Heart left ventricle (tissue), 16 donors: ENCODE measurements at regions not wholly inside any gene's neighbourhood (a gene's known extent, or its start where the extent isn't known, plus 50 kb on each side); places are given as distances from the start of the nearest gene placed in this dataset.

Experiments used
- ATAC-seq, 4 donors: fragments of 200-7000 bp; cut with Tn5 transposase; one replicate each; pipeline ENCODE4 v1.9.1; 2020 to 2022; ENCODE audit warnings: moderate library complexity in 4 of 4, mild to moderate bottlenecking in 3 of 4, moderate number of reproducible peaks in 1 of 4
- DNase-seq, 5 donors: peaks; one replicate each; pipeline ENCODE4 v3.0.0-alpha.2; 2020
- H3K27ac ChIP-seq, 12 donors: fragments of 200-600 bp; sonication (generic) in 4 of 12; one replicate each; pipeline versions ENCODE4 v1.5.0 to v1.8.0; 2016 to 2022; ENCODE audit warnings: mild to moderate bottlenecking in 2 of 12
- H3K27me3 ChIP-seq, 9 donors: fragments of 200-600 bp; sonication (generic) in 2 of 9; one replicate each; pipeline versions ENCODE4 v1.5.1 to v1.8.0; 2016 to 2022; ENCODE audit warnings: mild to moderate bottlenecking in 3 of 9
- H3K36me3 ChIP-seq, 9 donors: fragments of 200-600 bp; sonication (generic) in 2 of 9; one replicate each; pipeline versions ENCODE4 v1.5.0 to v1.8.0; 2018 to 2022; ENCODE audit warnings: mild to moderate bottlenecking in 2 of 9
- H3K4me1 ChIP-seq, 12 donors: fragments of 200-600 bp; sonication (generic) in 4 of 12; one replicate each; pipeline versions ENCODE4 v1.5.0 to v1.8.0; 2016 to 2022; ENCODE audit warnings: mild to moderate bottlenecking in 3 of 12
- H3K4me3 ChIP-seq, 12 donors: fragments of 200-600 bp; sonication (generic) in 4 of 12; one replicate each; pipeline versions ENCODE4 v1.5.0 to v1.8.0; 2017 to 2022; ENCODE audit warnings: mild to moderate bottlenecking in 9 of 12, moderate library complexity in 4 of 12
- H3K9me3 ChIP-seq, 12 donors: fragments of 200-600 bp; sonication (generic) in 4 of 12; one replicate each; pipeline versions ENCODE4 v1.5.0 to v1.8.0; 2016 to 2022; ENCODE audit warnings: mild to moderate bottlenecking in 1 of 12
- CTCF ChIP-seq, 12 donors: fragments of 200-600 bp; sonication (generic) in 4 of 12; IDR thresholded peaks; one replicate each; pipeline versions ENCODE4 v1.5.0 to v1.8.0; 2018 to 2022; ENCODE audit warnings: antibody characterized with exemption in 12 of 12, mild to moderate bottlenecking in 5 of 12
- POLR2A ChIP-seq, 2 donors: fragments of 450-650 bp; IDR thresholded peaks; one replicate each; pipeline ENCODE4 v1.6.1; 2017; ENCODE audit warnings: antibody characterized with exemption in 2 of 2, mild to moderate bottlenecking in 2 of 2, moderate library complexity in 2 of 2
- WGBS, 4 donors: extraction: QIAGEN DNeasy Blood & Tissue Kit in 2 of 4; methylation state at CpG; one replicate each; pipeline versions ENCODE4 v1.1.5 to v1.1.7; 2013 to 2018; 5-methylcytosine and 5-hydroxymethylcytosine counted together
- intact Hi-C, 10 donors: fragments of 100-400 bp; cut with DNase I; formaldehyde crosslinking; loops; one replicate each; pipeline versions ENCODE4 v1.11.1 to v1.14.2; 2022
- donor health status: ischemic (EF 13 %, LVEDD 7.1; RV severe dilation, severe dysfunction).
- donor health status: healthy with polysubstance abuse.
- donor health status: DM: no; HTN: yes; CAD: no.
- donor health status: DM: no; HTN: no; CAD: no.
- donor health status: ischemic (EF 25% LVEDD 6.9; RV normal size, moderate dysfunction).
- donor health status: ischemic (EF 25% LVEDD 5.7; RV mildly dilated, moderate dysfunction).
- donor health status: healthy.
- donor health status: DM: yes; HTN: yes; CAD: no.
- donor health status: ischemic (EF 35%, LVEDD 5.7; RV mildly dilated, moderate dysfunction).
- donor health status: nonischemic (EF 11% LVEDD 7.7; RV severe dilation, severe dysfunction).
- donor health status: DM: yes; HTN: yes; CAD: no.
- donor health status: PGD.
- donor health status: ischemic (EF 29% LVEDD 5.4; RV normal size, mild dysfunction).
- donor health status: nonischemic (EF 23%, LVEDD 6.1; RV moderate dilation, normal function).

- no peaks in the 10 kb centered on the region for H3K27me3 ChIP-seq
- H3K36me3 ChIP-seq: no peaks in the 10 kb centered on the region
- TF ChIP-seq POLR2A (IDR thresholded peaks at IDR 0.05) (no peak), CTCF (IDR thresholded peaks at IDR 0.05) (no peak)
- ATAC-seq: peak; percentile 20 to 38 (median 28)
- no peak overlapping the region for H3K27ac ChIP-seq
- no peak overlapping the region for H3K4me3 ChIP-seq
- H3K9me3 ChIP-seq: peaks cover 0 to 3% (median 0%) of the 10 kb centered on the region in 12 donors
- H3K4me1 ChIP-seq: peaks cover 0 to 46% (median 25%) of the 10 kb centered on the region in 12 donors
- intact Hi-C loops: loop anchor here in 1 of 10 donors (5.0 kb wide), 1 partner anchor 130 kb away; no protein-coding TSS in a partner anchor
- DNase-seq: peak in 1 of 5 donors; percentile 29
- 44 to 73% (median 58%) methylated on average over 10 of the region's 10 CpGs for WGBS, 4 donors
Measured at GRCh38 chr21:38956856-38957571, 151.3 kb downstream of the ETS2 start.

- 61 to 75% (median 69%) methylated on average over 5 of the region's 5 CpGs for WGBS, 4 donors
- no peaks in the 10 kb centered on the region for H3K27me3 ChIP-seq
- no peaks in the 10 kb centered on the region for H3K9me3 ChIP-seq
- no peak for ATAC-seq
- intact Hi-C loops: loop anchor here in 1 of 10 donors (5.0 kb wide), 1 partner anchor 131 kb away; no protein-coding TSS in a partner anchor
- H3K36me3 ChIP-seq: no peaks in the 10 kb centered on the region
- no peak for DNase-seq
- no peak overlapping the region for H3K27ac ChIP-seq
- peaks cover 0 to 46% (median 25%) of the 10 kb centered on the region in 12 donors for H3K4me1 ChIP-seq
- no peak overlapping the region for H3K4me3 ChIP-seq
- TF ChIP-seq POLR2A (IDR thresholded peaks at IDR 0.05) (no peak), CTCF (IDR thresholded peaks at IDR 0.05) (no peak)
Measured at GRCh38 chr21:38956521-38956855, 150.8 kb downstream of the ETS2 start.

GRCh38 chr21:38956007-38956406 is 150.3 kb downstream of the ETS2 start:
- peak in 1 of 5 donors; percentile 18 for DNase-seq
- Histone ChIP-seq H3K4me1 (peaks cover 0 to 46% (median 25%) of the 10 kb centered on the region in 12 donors), H3K9me3 (no peaks in the 10 kb centered on the region), H3K27me3 (no peaks in the 10 kb centered on the region), H3K4me3 (no peak overlapping the region), H3K36me3 (no peaks in the 10 kb centered on the region), H3K27ac (no peak overlapping the region)
- intact Hi-C loops: loop anchor here in 1 of 10 donors (5.0 kb wide), 1 partner anchor 131 kb away; no protein-coding TSS in a partner anchor
- WGBS, 4 donors: 63 to 78% (median 75%) methylated on average over 6 of the region's 6 CpGs
- no peak for ATAC-seq
- TF ChIP-seq CTCF (IDR thresholded peaks at IDR 0.05) (no peak), POLR2A (IDR thresholded peaks at IDR 0.05) (no peak)

GRCh38 chr21:38955495-38955894 is 149.8 kb downstream of the ETS2 start:
- DNase-seq (peak in 4 of 5 donors; percentile 34 to 80 (median 56)), ATAC-seq (peak; percentile 74 to 85 (median 82))
- Histone ChIP-seq H3K27ac (no peak overlapping the region), H3K9me3 (peaks cover 0 to 2% (median 0%) of the 10 kb centered on the region in 12 donors), H3K36me3 (no peaks in the 10 kb centered on the region), H3K4me1 (peaks cover 0 to 46% (median 25%) of the 10 kb centered on the region in 12 donors), H3K27me3 (no peaks in the 10 kb centered on the region), H3K4me3 (no peak overlapping the region)
- intact Hi-C loops: loop anchor here in 1 of 10 donors (5.0 kb wide), 1 partner anchor 132 kb away; no protein-coding TSS in a partner anchor
- TF ChIP-seq CTCF (IDR thresholded peaks at IDR 0.05) (no peak), POLR2A (IDR thresholded peaks at IDR 0.05) (no peak)
- 66 to 76% (median 69%) methylated on average over 8 of the region's 8 CpGs for WGBS, 4 donors
